GM19324 (cell line): ENCODE measurements at regions not wholly inside any gene's neighbourhood (a gene's known extent, or its start where the extent isn't known, plus 50 kb on each side); places are given as distances from the start of the nearest gene placed in this dataset.
"Not testable (repeated sequence)": the region's sequence is repeated elsewhere in the genome, so short reads cannot be mapped to it uniquely, and the experiment has no call there.

Experiments used
- ATAC-seq: cut with Tn5 transposase; IDR thresholded peaks from one replicate; pipeline ENCODE4 v1.9.1; 2021; ENCODE audit warnings: mild to moderate bottlenecking, moderate library complexity; ENCODE audit not compliant: unreplicated experiment, low FRiP score

GRCh38 chr17:77785312-77785905, 173.1 kb upstream of the TNRC6C start:
- no peak for ATAC-seq

- ATAC-seq, result no peak
Observed at GRCh38 chr17:77786090-77786489, 172.4 kb upstream of the TNRC6C start.

GRCh38 chr17:77786740-77787505, 171.6 kb upstream of the TNRC6C start:
- ATAC-seq, result no peak

- ATAC-seq, result no peak
Observed at GRCh38 chr17:77790143-77790829, 168.2 kb upstream of the TNRC6C start.

GRCh38 chr17:77792626-77793025, 165.9 kb upstream of the TNRC6C start:
- ATAC-seq, result no peak

- ATAC-seq, result no peak
Observed at GRCh38 chr17:77793146-77793970, 165.1 kb upstream of the TNRC6C start.

GRCh38 chr17:77793971-77794235, 164.6 kb upstream of the TNRC6C start:
- ATAC-seq, result no peak

- ATAC-seq, result no peak
Observed at GRCh38 chr17:77794846-77795245, 163.7 kb upstream of the TNRC6C start.

- ATAC-seq, result no peak
Observed at GRCh38 chr17:77795685-77796084, 162.8 kb upstream of the TNRC6C start.

GRCh38 chr17:77796176-77796860, 162.2 kb upstream of the TNRC6C start:
- no peak for ATAC-seq

- no peak for ATAC-seq
Observed at GRCh38 chr17:77798031-77798430, 160.5 kb upstream of the TNRC6C start.

GRCh38 chr17:77798481-77798880, 160.0 kb upstream of the TNRC6C start:
- ATAC-seq, result no peak

- ATAC-seq, result no peak
Observed at GRCh38 chr17:77800816-77801215, 157.7 kb upstream of the TNRC6C start.

GRCh38 chr17:77801545-77802332, 156.8 kb upstream of the TNRC6C start:
- no peak for ATAC-seq

- ATAC-seq, result no peak
Observed at GRCh38 chr17:77802333-77802615, 156.2 kb upstream of the TNRC6C start.

- ATAC-seq, result no peak
Observed at GRCh38 chr17:77802811-77803220, 155.7 kb upstream of the TNRC6C start.

GRCh38 chr17:77803726-77804125, 154.8 kb upstream of the TNRC6C start:
- no peak for ATAC-seq

- ATAC-seq, result no peak
Observed at GRCh38 chr17:77804796-77805426, 153.6 kb upstream of the TNRC6C start.

GRCh38 chr17:77805970-77806369, 152.5 kb upstream of the TNRC6C start:
- not testable (repeated sequence) for ATAC-seq
